ENCODE measurements at regions not wholly inside any gene's neighbourhood (a gene's known extent, or its start where the extent isn't known, plus 50 kb on each side); places are given as distances from the start of the nearest gene placed in this dataset.

GRCh38 chr13:58889474-58889873 lies 1257.9 kb downstream of the PCDH17 start:
- no peak for DNase-seq (ENCODE audit: extremely low read depth, low read depth)
- H3K4me3 ChIP-seq (replicated peaks; ENCODE audit: low read depth, low read length): no peak overlapping the region
- no peak for TF ChIP-seq CTCF (IDR thresholded peaks at IDR 0.05; ENCODE audit: low read depth, low read length, missing control alignments)

GRCh38 chr13:58893396-58893795 lies 1261.9 kb downstream of the PCDH17 start:
- no peak for DNase-seq (ENCODE audit: extremely low read depth, low read depth)
- no peak overlapping the region for H3K4me3 ChIP-seq (replicated peaks; ENCODE audit: low read depth, low read length)
- no peak for TF ChIP-seq CTCF (IDR thresholded peaks at IDR 0.05; ENCODE audit: low read depth, low read length, missing control alignments)

GRCh38 chr13:58906329-58907007 lies 1257.3 kb downstream of the DIAPH3 start:
- no peak overlapping the region for H3K4me3 ChIP-seq (replicated peaks; ENCODE audit: low read depth, low read length)
- DNase-seq (ENCODE audit: extremely low read depth, low read depth): no peak
- no peak for TF ChIP-seq CTCF (IDR thresholded peaks at IDR 0.05; ENCODE audit: low read depth, low read length, missing control alignments)

GRCh38 chr13:58907347-58907746 lies 1256.4 kb downstream of the DIAPH3 start:
- TF ChIP-seq CTCF (IDR thresholded peaks at IDR 0.05; ENCODE audit: low read depth, low read length, missing control alignments): no peak

GRCh38 chr13:58908019-58908679 lies 1255.6 kb downstream of the DIAPH3 start:
- no peak for TF ChIP-seq CTCF (IDR thresholded peaks at IDR 0.05; ENCODE audit: low read depth, low read length, missing control alignments)
- DNase-seq (ENCODE audit: extremely low read depth, low read depth): no peak
- no peak overlapping the region for H3K4me3 ChIP-seq (replicated peaks; ENCODE audit: low read depth, low read length)

More at GRCh38 chr13:58907347-58907746, 1256.4 kb downstream of the DIAPH3 start:
- no peak overlapping the region for H3K4me3 ChIP-seq (replicated peaks; ENCODE audit: low read depth, low read length)
- DNase-seq (ENCODE audit: extremely low read depth, low read depth): no peak

GRCh38 chr13:58919551-58919950 lies 1244.2 kb downstream of the DIAPH3 start:
- TF ChIP-seq CTCF (IDR thresholded peaks at IDR 0.05; ENCODE audit: low read depth, low read length, missing control alignments): no peak
- no peak for DNase-seq (ENCODE audit: extremely low read depth, low read depth)
- no peak overlapping the region for H3K4me3 ChIP-seq (replicated peaks; ENCODE audit: low read depth, low read length)
